HepG2 (cell line): ENCODE measurements at regions not wholly inside any gene's neighbourhood (a gene's known extent, or its start where the extent isn't known, plus 50 kb on each side); places are given as distances from the start of the nearest gene placed in this dataset.

Experiments used
- CTCF ChIP-seq: sonication (generic); formaldehyde crosslinking; IDR thresholded peaks from 2 replicates; pipeline ENCODE4 v1.5.0; 2020; ENCODE audit warnings: mild to moderate bottlenecking, missing genetic modification reagents, moderate library complexity
- SP1 ChIP-seq, 2 experiments: fragments of 450-650 bp in 1 of 2; sonication (generic) in 1 of 2; formaldehyde crosslinking in 1 of 2; IDR thresholded peaks; 2 replicates each; pipeline versions ENCODE4 v1.4.0 to v1.6.1; 2016 to 2020; ENCODE audit warnings: missing genetic modification reagents in 1 of 2

- TF ChIP-seq SP1 (IDR thresholded peaks at IDR 0.05) = no peak
- TF ChIP-seq SP1 (CRISPR knock-in tag; IDR thresholded peaks at IDR 0.05) = no peak
- no peak for TF ChIP-seq CTCF
Measured at GRCh38 chr5:30811298-30811697, 382.2 kb upstream of the CDH6 start.
